HFFc6 (cell line): ENCODE measurements at regions not wholly inside any gene's neighbourhood (a gene's known extent, or its start where the extent isn't known, plus 50 kb on each side); places are given as distances from the start of the nearest gene placed in this dataset.

Experiments used
- DNase-seq: peaks from one replicate; pipeline ENCODE4 v3.0.0-alpha.2; 2018
- H3K27ac Mint-ChIP-seq: 2 replicates; pipeline ENCODE4 v1.8.0; 2020; ENCODE audit warnings: mild to moderate bottlenecking, mixed read lengths
- H3K27me3 Mint-ChIP-seq: 2 replicates; pipeline ENCODE4 v1.8.0; 2021; ENCODE audit warnings: mild to moderate bottlenecking, moderate library complexity, mixed read lengths; ENCODE audit not compliant: insufficient read depth
- H3K36me3 Mint-ChIP-seq: 2 replicates; pipeline ENCODE4 v1.8.0; 2021; ENCODE audit warnings: low read depth, mixed read lengths
- H3K4me1 Mint-ChIP-seq: 2 replicates; pipeline ENCODE4 v1.8.0; 2020; ENCODE audit warnings: low read depth, mixed read lengths
- H3K4me3 Mint-ChIP-seq: 2 replicates; pipeline ENCODE4 v1.8.0; 2020; ENCODE audit warnings: mild to moderate bottlenecking, moderate library complexity, mixed read lengths
- H3K9me3 Mint-ChIP-seq: 2 replicates; pipeline ENCODE4 v1.8.0; 2020; ENCODE audit warnings: mild to moderate bottlenecking, mixed read lengths
- CTCF ChIP-seq: fragments of 200-600 bp; sonication (generic); IDR thresholded peaks from 2 replicates; pipeline ENCODE4 v1.5.0; 2021; ENCODE audit warnings: antibody characterized with exemption, mild to moderate bottlenecking

- no peak overlapping the region for H3K27ac Mint-ChIP-seq
- H3K4me1 Mint-ChIP-seq = peaks cover 8% of the 10 kb centered on the region; the same call in 1 of the 2 replicates
- no peak overlapping the region for H3K4me3 Mint-ChIP-seq
- TF ChIP-seq CTCF = no peak
- H3K9me3 Mint-ChIP-seq = no peaks in the 10 kb centered on the region
- H3K36me3 Mint-ChIP-seq = no peaks in the 10 kb centered on the region
- DNase-seq = no peak
- peaks cover 11% of the 10 kb centered on the region for H3K27me3 Mint-ChIP-seq
These were observed 138.1 kb upstream of the RAP2B start for GRCh38 chr3:153023896-153024295.

- peak; percentile 92 for TF ChIP-seq CTCF
- H3K9me3 Mint-ChIP-seq = no peaks in the 10 kb centered on the region
- H3K27me3 Mint-ChIP-seq = peaks cover 11% of the 10 kb centered on the region
- H3K4me3 Mint-ChIP-seq = no peak overlapping the region
- H3K27ac Mint-ChIP-seq = no peak overlapping the region
- peak; percentile 43 for DNase-seq
- no peaks in the 10 kb centered on the region for H3K36me3 Mint-ChIP-seq
- peaks cover 16% of the 10 kb centered on the region for H3K4me1 Mint-ChIP-seq
These were observed 136.0 kb upstream of the RAP2B start for GRCh38 chr3:153026026-153026425.

GRCh38 chr3:153028381-153028780 lies 133.6 kb upstream of the RAP2B start:
- H3K4me1 Mint-ChIP-seq = peaks cover 16% of the 10 kb centered on the region
- H3K9me3 Mint-ChIP-seq = no peaks in the 10 kb centered on the region
- H3K27ac Mint-ChIP-seq = no peak overlapping the region
- H3K36me3 Mint-ChIP-seq = no peaks in the 10 kb centered on the region
- 0 out of 2 replicates have a peak, but pooled peaks cover 3% of the 10 kb centered on the region for H3K27me3 Mint-ChIP-seq
- DNase-seq = no peak
- no peak for TF ChIP-seq CTCF
- H3K4me3 Mint-ChIP-seq = no peak overlapping the region

- DNase-seq = peak; percentile 22
These were observed 132.7 kb upstream of the RAP2B start for GRCh38 chr3:153029350-153029749.

GRCh38 chr3:153032891-153033290 lies 129.1 kb upstream of the RAP2B start:
- TF ChIP-seq CTCF = no peak
- DNase-seq = no peak
- H3K9me3 Mint-ChIP-seq = no peaks in the 10 kb centered on the region
- no peak overlapping the region for H3K4me3 Mint-ChIP-seq
- H3K4me1 Mint-ChIP-seq = peaks cover 16% of the 10 kb centered on the region
- H3K27me3 Mint-ChIP-seq = no peaks in the 10 kb centered on the region; the same call in 1 of the 2 replicates
- no peaks in the 10 kb centered on the region for H3K36me3 Mint-ChIP-seq
- no peak overlapping the region for H3K27ac Mint-ChIP-seq

More at GRCh38 chr3:153029350-153029749, 132.7 kb upstream of the RAP2B start:
- H3K4me1 Mint-ChIP-seq = peaks cover 16% of the 10 kb centered on the region
- no peak for TF ChIP-seq CTCF
- H3K27me3 Mint-ChIP-seq = no peaks in the 10 kb centered on the region
- no peaks in the 10 kb centered on the region for H3K36me3 Mint-ChIP-seq
- H3K9me3 Mint-ChIP-seq = no peaks in the 10 kb centered on the region
- no peak overlapping the region for H3K27ac Mint-ChIP-seq
- H3K4me3 Mint-ChIP-seq = no peak overlapping the region

GRCh38 chr3:153036846-153037245 lies 125.2 kb upstream of the RAP2B start:
- DNase-seq = no peak
- no peaks in the 10 kb centered on the region; the same call in 1 of the 2 replicates for H3K27me3 Mint-ChIP-seq
- no peak overlapping the region for H3K27ac Mint-ChIP-seq
- no peaks in the 10 kb centered on the region for H3K36me3 Mint-ChIP-seq
- no peaks in the 10 kb centered on the region for H3K9me3 Mint-ChIP-seq
- TF ChIP-seq CTCF = no peak
- H3K4me1 Mint-ChIP-seq = no peaks in the 10 kb centered on the region
- no peak overlapping the region for H3K4me3 Mint-ChIP-seq
